IPS DF 6.9 (cell line): ENCODE measurements at regions not wholly inside any gene's neighbourhood (a gene's known extent, or its start where the extent isn't known, plus 50 kb on each side); places are given as distances from the start of the nearest gene placed in this dataset.

Source experiments
- DNase-seq: peaks from one replicate; pipeline ENCODE4 v3.0.0-alpha.2; 2013; ENCODE audit warnings: low read depth, low spot score
- H3K27ac ChIP-seq: one replicate; pipeline ENCODE4 v1.5.1; 2013; ENCODE audit warnings: low read length, control low read depth
- H3K27me3 ChIP-seq: 2 replicates; pipeline ENCODE4 v1.6.1; 2013; ENCODE audit warnings: mild to moderate bottlenecking, low read length; ENCODE audit not compliant: control insufficient read depth, insufficient read depth
- H3K36me3 ChIP-seq: 2 replicates; pipeline ENCODE4 v1.6.1; 2013; ENCODE audit warnings: low read length; ENCODE audit not compliant: control insufficient read depth, insufficient read depth
- H3K4me1 ChIP-seq: 2 replicates; pipeline ENCODE4 v1.6.1; 2013; ENCODE audit warnings: low read length; ENCODE audit not compliant: control insufficient read depth, insufficient read depth
- H3K4me3 ChIP-seq: 2 replicates; pipeline ENCODE4 v1.5.1; 2013; ENCODE audit warnings: mild to moderate bottlenecking, low read length
- H3K9me3 ChIP-seq: 2 replicates; pipeline ENCODE4 v1.6.1; 2013; ENCODE audit warnings: low read length, inconsistent platforms; ENCODE audit not compliant: control insufficient read depth, insufficient read depth
- WGBS: extraction: QIAGEN DNeasy Blood & Tissue Kit; methylation state at CpG from one replicate; pipeline ENCODE4 v1.1.7; 2013; ENCODE audit warnings: mixed read lengths, missing lambda C conversion rate; ENCODE audit not compliant: insufficient read length, insufficient coverage; 5-methylcytosine and 5-hydroxymethylcytosine counted together

DNA sequence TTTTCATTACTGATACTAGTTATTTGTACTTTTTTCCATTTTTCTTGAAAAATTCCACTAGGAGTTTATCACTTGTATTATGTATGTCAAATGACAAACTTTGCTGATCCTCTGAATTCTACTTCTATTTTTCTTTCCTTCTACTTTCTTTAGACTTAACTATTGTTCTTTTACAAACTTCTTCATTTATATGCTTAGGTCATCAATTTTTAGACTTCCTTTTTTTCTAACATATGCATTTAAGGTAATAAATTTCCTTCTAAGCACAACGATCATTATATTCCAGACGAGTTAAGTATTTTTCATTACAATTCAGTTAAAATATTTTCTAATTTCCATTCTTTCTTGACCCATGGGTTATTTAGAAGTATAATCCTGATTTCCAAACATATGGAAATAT, 240.8 kb downstream of the NHLRC3 start:
- H3K36me3 ChIP-seq, result no peaks in the 10 kb centered on the region
- DNase-seq, result no peak
- no peak overlapping the region for H3K4me3 ChIP-seq
- no CpG with 5 or more reads among the region's 2 CpGs for WGBS
- no peak overlapping the region for H3K27ac ChIP-seq
- H3K27me3 ChIP-seq, result no peaks in the 10 kb centered on the region
- H3K9me3 ChIP-seq, result no peaks in the 10 kb centered on the region
- no peaks in the 10 kb centered on the region for H3K4me1 ChIP-seq

DNA sequence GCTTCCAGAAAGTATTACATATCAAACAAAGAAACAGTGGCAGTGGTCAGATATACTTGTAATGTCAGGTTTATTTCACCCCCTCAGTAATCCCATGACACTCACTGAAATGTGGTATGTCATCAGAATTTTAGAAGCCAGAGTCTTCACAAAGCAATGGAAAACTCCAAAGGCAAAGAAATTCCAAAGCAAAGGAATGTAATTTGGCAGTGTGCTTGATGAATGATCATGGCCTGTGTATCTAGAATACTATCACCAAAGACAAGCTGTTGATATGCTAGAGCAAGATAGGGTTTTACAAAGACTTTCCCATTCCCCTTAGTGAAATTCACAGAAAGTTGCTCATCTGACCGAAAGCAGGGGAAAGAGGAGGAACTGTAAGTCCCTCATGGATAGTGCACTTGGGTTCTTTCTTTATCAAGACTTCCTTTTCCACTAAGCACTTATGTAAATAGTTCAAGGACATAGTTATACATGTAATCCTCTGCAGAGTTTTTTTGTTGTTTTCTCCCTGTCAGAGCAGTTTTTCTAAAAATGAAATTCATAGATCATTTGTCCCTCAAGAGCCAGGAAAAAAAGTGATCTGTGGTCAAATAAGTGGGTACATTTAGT, 243.4 kb downstream of the NHLRC3 start:
- Histone ChIP-seq H3K27ac (no peak overlapping the region), H3K4me1 (no peaks in the 10 kb centered on the region), H3K36me3 (no peaks in the 10 kb centered on the region), H3K27me3 (no peaks in the 10 kb centered on the region), H3K9me3 (no peaks in the 10 kb centered on the region), H3K4me3 (no peak overlapping the region)
- WGBS, result no CpG with 5 or more reads among the region's 1 CpG
- DNase-seq, result no peak

DNA sequence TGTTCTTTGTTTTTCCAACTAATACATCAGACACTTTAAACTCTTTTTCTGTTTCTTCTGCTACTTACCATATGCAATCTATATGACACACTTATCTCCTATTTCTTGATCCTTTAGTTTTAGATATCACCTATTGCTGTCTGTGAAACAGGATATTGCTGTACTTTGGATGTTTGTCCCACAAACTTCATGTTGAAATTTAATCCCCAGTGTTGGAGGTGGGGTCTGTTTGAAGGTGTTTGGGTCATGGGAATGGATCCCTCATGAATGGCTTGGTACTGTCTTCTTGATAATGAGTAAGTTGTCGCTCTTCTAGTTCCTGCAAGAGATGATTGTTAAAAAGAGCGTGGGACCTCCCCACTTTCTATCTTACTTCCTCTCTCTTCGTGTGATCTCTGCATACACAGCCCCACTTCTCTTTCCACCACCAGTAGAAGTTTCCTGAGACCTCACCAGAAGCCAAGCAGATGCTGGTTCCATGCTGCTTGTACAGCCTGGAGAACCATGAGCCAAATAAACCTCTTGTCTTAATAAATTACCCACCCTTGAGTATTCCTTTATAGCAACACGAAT, 244.2 kb downstream of the NHLRC3 start:
- DNase-seq, result no peak
- no CpG with 5 or more reads among the region's 4 CpGs for WGBS

DNA sequence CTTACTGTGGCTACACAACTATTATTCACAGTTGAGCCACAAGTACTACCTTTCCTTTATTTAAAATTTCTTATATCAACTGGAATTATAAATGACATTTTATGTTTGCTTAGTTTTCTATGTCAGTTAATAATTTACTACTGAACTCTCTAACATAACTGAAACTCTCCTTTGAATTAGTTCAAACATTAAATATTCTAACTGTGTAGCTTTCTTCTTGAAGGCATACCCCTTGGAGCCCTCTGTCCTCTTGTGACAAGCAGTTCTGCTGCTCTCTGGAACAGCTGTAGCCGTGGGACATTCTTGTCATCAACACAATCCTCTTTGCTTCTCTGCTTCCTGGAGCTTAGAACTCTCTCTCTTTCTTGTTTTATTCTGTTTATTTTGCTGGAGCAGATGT, 244.8 kb downstream of the NHLRC3 start:
- H3K27me3 ChIP-seq, result no peaks in the 10 kb centered on the region
- no peak for DNase-seq
- no peaks in the 10 kb centered on the region for H3K4me1 ChIP-seq
- no CpG with 5 or more reads among the region's 1 CpG for WGBS
- H3K27ac ChIP-seq, result no peak overlapping the region
- no peaks in the 10 kb centered on the region for H3K36me3 ChIP-seq
- H3K4me3 ChIP-seq, result no peak overlapping the region
- H3K9me3 ChIP-seq, result no peaks in the 10 kb centered on the region

More for the DNA sequence above, 244.2 kb downstream of the NHLRC3 start:
- H3K27ac ChIP-seq, result no peak overlapping the region
- H3K4me3 ChIP-seq, result no peak overlapping the region
- no peaks in the 10 kb centered on the region for H3K27me3 ChIP-seq
- no peaks in the 10 kb centered on the region for H3K36me3 ChIP-seq
- H3K4me1 ChIP-seq, result no peaks in the 10 kb centered on the region
- no peaks in the 10 kb centered on the region for H3K9me3 ChIP-seq

GRCh38 chr13:39284801-39285388, 246.6 kb downstream of the NHLRC3 start:
- no peaks in the 10 kb centered on the region for H3K36me3 ChIP-seq
- H3K27ac ChIP-seq, result no peak overlapping the region
- H3K27me3 ChIP-seq, result no peaks in the 10 kb centered on the region
- no peak overlapping the region for H3K4me3 ChIP-seq
- WGBS, result no CpG with 5 or more reads among the region's 8 CpGs
- H3K9me3 ChIP-seq, result no peaks in the 10 kb centered on the region
- peak; percentile 29 for DNase-seq
- no peaks in the 10 kb centered on the region for H3K4me1 ChIP-seq
